CD4-positive, alpha-beta memory T cell (primary cell): ENCODE measurements at regions not wholly inside any gene's neighbourhood (a gene's known extent, or its start where the extent isn't known, plus 50 kb on each side); places are given as distances from the start of the nearest gene placed in this dataset.

ENCODE experiments used
- CTCF ChIA-PET: fragments of 350-600 bp; sonication (Branson Sonifier 250); formaldehyde crosslinking; loops from one replicate; lab custom pipeline; 2021; ENCODE audit warnings: inconsistent platforms; ENCODE audit not compliant: partially characterized antibody; lab: Charles Lee
- POLR2A ChIA-PET: fragments of 350-600 bp; sonication (Branson Sonifier 250); formaldehyde crosslinking; loops from one replicate; lab custom pipeline; 2021; ENCODE audit not compliant: partially characterized antibody; lab: Charles Lee
- DNase-seq, 5 donors: peaks; one replicate each; pipeline versions ENCODE4 v3.0.0 to v3.0.0-alpha.2; 2020 to 2022; ENCODE audit warnings: mixed read lengths in 1 of 5
- H3K27ac ChIP-seq: one replicate; pipeline ENCODE4 v1.7.0; 2013; ENCODE audit warnings: low read depth, low read length
- H3K27me3 ChIP-seq: 2 replicates; pipeline ENCODE4 v1.7.0; 2013; ENCODE audit warnings: mild to moderate bottlenecking, low read length, moderate library complexity; ENCODE audit not compliant: insufficient read depth
- H3K36me3 ChIP-seq: 2 replicates; pipeline ENCODE4 v1.7.0; 2013; ENCODE audit warnings: mild to moderate bottlenecking, low read length, moderate library complexity; ENCODE audit not compliant: insufficient read depth
- H3K4me1 ChIP-seq: 2 replicates; pipeline ENCODE4 v1.7.0; 2013; ENCODE audit warnings: mild to moderate bottlenecking, low read length, moderate library complexity; ENCODE audit not compliant: insufficient read depth
- H3K4me3 ChIP-seq, 2 donors: one replicate each; pipeline ENCODE4 v1.7.0; 2013; ENCODE audit warnings: low read length in 2 of 2, mild to moderate bottlenecking in 1 of 2
- H3K9me3 ChIP-seq, 2 donors: one replicate each; pipeline ENCODE4 v1.7.0; 2013; ENCODE audit warnings: low read length in 2 of 2, control low read depth in 1 of 2; ENCODE audit not compliant: control insufficient read depth in 1 of 2
- H3K27ac Mint-ChIP-seq, 7 donors: one replicate each; pipeline ENCODE4 v1.8.0; 2020 to 2021; ENCODE audit warnings: mixed read lengths in 7 of 7, mild to moderate bottlenecking in 6 of 7, inconsistent platforms in 3 of 7, moderate library complexity in 3 of 7
- H3K27me3 Mint-ChIP-seq, 2 donors: one replicate each; pipeline ENCODE4 v1.8.0; 2020 to 2021; ENCODE audit warnings: mixed read lengths in 2 of 2
- H3K36me3 Mint-ChIP-seq, 2 donors: one replicate each; pipeline ENCODE4 v1.8.0; 2020 to 2021; ENCODE audit warnings: mixed read lengths in 2 of 2, inconsistent platforms in 1 of 2, mild to moderate bottlenecking in 1 of 2
- H3K4me1 Mint-ChIP-seq, 4 donors: one replicate each; pipeline ENCODE4 v1.8.0; 2020 to 2021; ENCODE audit warnings: mixed read lengths in 4 of 4, mild to moderate bottlenecking in 1 of 4
- H3K4me3 Mint-ChIP-seq, 8 donors: one replicate each; pipeline ENCODE4 v1.8.0; 2020 to 2021; ENCODE audit warnings: mixed read lengths in 8 of 8, mild to moderate bottlenecking in 7 of 8, moderate library complexity in 6 of 8, inconsistent platforms in 3 of 8
- H3K9me3 Mint-ChIP-seq, 8 donors: one replicate each; pipeline ENCODE4 v1.8.0; 2020 to 2021; ENCODE audit warnings: mixed read lengths in 8 of 8, mild to moderate bottlenecking in 5 of 8, inconsistent platforms in 3 of 8, moderate library complexity in 1 of 8
- intact Hi-C: fragments of 100-400 bp; cut with micrococcal nuclease; formaldehyde crosslinking; loops from one replicate; pipeline ENCODE4 v1.15.1; 2023

GRCh38 chr21:15191342-15191741 is 126.5 kb upstream of the NRIP1 start:
- no peaks in the 10 kb centered on the region for H3K9me3 ChIP-seq

GRCh38 chr21:15192243-15192642 is 127.4 kb upstream of the NRIP1 start:
- Mint-ChIP-seq H3K9me3 (no peaks in the 10 kb centered on the region), H3K27me3 (peaks cover 3 to 4% of the 10 kb centered on the region in 2 donors), H3K36me3 (no peaks in the 10 kb centered on the region), H3K4me1 (no peaks in the 10 kb centered on the region), H3K27ac (no peak overlapping the region), H3K4me3 (no peak overlapping the region)
- H3K36me3 ChIP-seq: no peaks in the 10 kb centered on the region
- no peaks in the 10 kb centered on the region for H3K9me3 ChIP-seq
- H3K27ac ChIP-seq: no peak overlapping the region
- H3K27me3 ChIP-seq: no peaks in the 10 kb centered on the region
- no peaks in the 10 kb centered on the region for H3K4me1 ChIP-seq
- H3K4me3 ChIP-seq: no peak overlapping the region
- ChIA-PET POLR2A (no interaction called here), CTCF (no interaction called here)
- DNase-seq: no peak
- intact Hi-C loops: no loop called here

More at GRCh38 chr21:15191342-15191741, 126.5 kb upstream of the NRIP1 start:
- Histone ChIP-seq H3K27ac (no peak overlapping the region), H3K4me1 (no peaks in the 10 kb centered on the region), H3K4me3 (no peak overlapping the region), H3K36me3 (no peaks in the 10 kb centered on the region), H3K27me3 (no peaks in the 10 kb centered on the region)
- POLR2A ChIA-PET: no interaction called here
- Mint-ChIP-seq H3K9me3 (no peaks in the 10 kb centered on the region), H3K36me3 (no peaks in the 10 kb centered on the region), H3K27me3 (peaks cover 3 to 4% of the 10 kb centered on the region in 2 donors), H3K4me3 (no peak overlapping the region), H3K27ac (no peak overlapping the region), H3K4me1 (no peaks in the 10 kb centered on the region)
- CTCF ChIA-PET: no interaction called here
- intact Hi-C loops: no loop called here
- no peak for DNase-seq

GRCh38 chr21:15193937-15194336 is 129.1 kb upstream of the NRIP1 start:
- ChIA-PET POLR2A (no interaction called here), CTCF (no interaction called here)
- Mint-ChIP-seq H3K27ac (no peak overlapping the region), H3K4me1 (no peaks in the 10 kb centered on the region), H3K4me3 (no peak overlapping the region), H3K9me3 (no peaks in the 10 kb centered on the region), H3K36me3 (no peaks in the 10 kb centered on the region), H3K27me3 (peaks cover 2 to 4% of the 10 kb centered on the region in 2 donors)
- no peak overlapping the region for H3K4me3 ChIP-seq
- H3K27ac ChIP-seq: no peak overlapping the region
- no peaks in the 10 kb centered on the region for H3K27me3 ChIP-seq
- no peak for DNase-seq
- no peaks in the 10 kb centered on the region for H3K4me1 ChIP-seq
- H3K36me3 ChIP-seq: no peaks in the 10 kb centered on the region
- H3K9me3 ChIP-seq: no peaks in the 10 kb centered on the region
- intact Hi-C loops: no loop called here

- DNase-seq: no peak
- H3K27ac Mint-ChIP-seq: no peak overlapping the region
- H3K9me3 Mint-ChIP-seq: no peaks in the 10 kb centered on the region
- no peaks in the 10 kb centered on the region for H3K9me3 ChIP-seq
- POLR2A ChIA-PET: no interaction called here
- H3K36me3 ChIP-seq: no peaks in the 10 kb centered on the region
- no peaks in the 10 kb centered on the region for H3K27me3 ChIP-seq
- no peaks in the 10 kb centered on the region for H3K36me3 Mint-ChIP-seq
- CTCF ChIA-PET: no interaction called here
- peaks cover 2 to 4% of the 10 kb centered on the region in 2 donors for H3K27me3 Mint-ChIP-seq
- no peak overlapping the region for H3K27ac ChIP-seq
- H3K4me3 ChIP-seq: no peak overlapping the region
- intact Hi-C loops: no loop called here
- no peaks in the 10 kb centered on the region for H3K4me1 Mint-ChIP-seq
- H3K4me1 ChIP-seq: no peaks in the 10 kb centered on the region
- H3K4me3 Mint-ChIP-seq: no peak overlapping the region
These were observed 130.3 kb upstream of the NRIP1 start for GRCh38 chr21:15195104-15195503.

DNA sequence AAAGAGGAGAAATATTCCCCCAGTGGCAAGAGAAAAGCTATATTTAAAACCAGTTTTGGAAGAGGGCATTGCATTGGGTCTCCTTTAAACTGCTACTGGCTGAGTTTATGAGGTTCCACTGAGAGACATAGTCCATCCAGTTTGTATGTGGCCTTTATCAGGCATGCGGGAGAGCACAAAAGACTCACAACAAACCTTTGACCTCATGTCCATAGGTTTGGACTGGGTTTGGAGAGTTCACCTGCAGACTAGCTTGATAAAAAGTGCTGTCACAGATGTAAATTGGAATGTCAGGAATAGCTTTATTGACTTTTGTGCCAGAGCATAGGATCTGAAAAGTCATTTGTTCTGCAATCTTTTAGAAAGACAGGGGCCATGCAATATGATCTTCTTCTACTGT is 131.0 kb upstream of the NRIP1 start:
- H3K4me1 ChIP-seq: no peaks in the 10 kb centered on the region
- ChIA-PET POLR2A (no interaction called here), CTCF (no interaction called here)
- H3K9me3 ChIP-seq: no peaks in the 10 kb centered on the region
- Mint-ChIP-seq H3K9me3 (no peaks in the 10 kb centered on the region), H3K36me3 (no peaks in the 10 kb centered on the region), H3K27ac (no peak overlapping the region), H3K4me3 (no peak overlapping the region), H3K4me1 (no peaks in the 10 kb centered on the region), H3K27me3 (peaks cover 2% of the 10 kb centered on the region in 2 donors)
- H3K36me3 ChIP-seq: no peaks in the 10 kb centered on the region
- DNase-seq: no peak
- intact Hi-C loops: no loop called here
- no peak overlapping the region for H3K27ac ChIP-seq
- no peak overlapping the region for H3K4me3 ChIP-seq
- no peaks in the 10 kb centered on the region for H3K27me3 ChIP-seq

DNA sequence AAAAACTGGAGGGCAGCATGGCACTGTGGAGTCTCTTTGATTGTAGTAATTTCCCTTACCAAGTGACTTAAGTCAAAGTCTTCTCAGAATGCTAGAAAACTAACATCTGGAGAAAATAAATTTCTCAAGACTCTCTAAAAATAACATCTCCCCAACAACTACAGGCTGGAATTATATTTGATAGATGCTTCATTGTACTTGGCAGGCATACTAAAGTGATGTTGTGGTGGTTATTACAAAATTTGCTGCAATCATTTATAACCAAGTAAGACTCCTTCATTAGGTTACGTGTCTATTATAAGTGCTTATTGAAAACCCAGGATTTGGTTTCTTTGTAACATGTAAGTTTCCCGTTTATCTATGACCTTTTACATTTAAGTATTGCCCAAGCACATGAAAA is 132.9 kb upstream of the NRIP1 start:
- Histone ChIP-seq H3K4me3 (no peak overlapping the region), H3K4me1 (no peaks in the 10 kb centered on the region), H3K27ac (no peak overlapping the region), H3K36me3 (no peaks in the 10 kb centered on the region), H3K9me3 (no peaks in the 10 kb centered on the region), H3K27me3 (no peaks in the 10 kb centered on the region)
- Mint-ChIP-seq H3K27me3 (peaks cover 0 to 2% of the 10 kb centered on the region in 2 donors), H3K36me3 (no peaks in the 10 kb centered on the region), H3K4me3 (no peak overlapping the region), H3K9me3 (no peaks in the 10 kb centered on the region), H3K4me1 (no peaks in the 10 kb centered on the region), H3K27ac (no peak overlapping the region)
- POLR2A ChIA-PET: no interaction called here
- CTCF ChIA-PET: interaction anchor here (0.6 kb wide), 1 partner anchor 831 kb away, joined by 3 read pairs; no protein-coding TSS in a partner anchor
- intact Hi-C loops: no loop called here
- no peak for DNase-seq

DNA sequence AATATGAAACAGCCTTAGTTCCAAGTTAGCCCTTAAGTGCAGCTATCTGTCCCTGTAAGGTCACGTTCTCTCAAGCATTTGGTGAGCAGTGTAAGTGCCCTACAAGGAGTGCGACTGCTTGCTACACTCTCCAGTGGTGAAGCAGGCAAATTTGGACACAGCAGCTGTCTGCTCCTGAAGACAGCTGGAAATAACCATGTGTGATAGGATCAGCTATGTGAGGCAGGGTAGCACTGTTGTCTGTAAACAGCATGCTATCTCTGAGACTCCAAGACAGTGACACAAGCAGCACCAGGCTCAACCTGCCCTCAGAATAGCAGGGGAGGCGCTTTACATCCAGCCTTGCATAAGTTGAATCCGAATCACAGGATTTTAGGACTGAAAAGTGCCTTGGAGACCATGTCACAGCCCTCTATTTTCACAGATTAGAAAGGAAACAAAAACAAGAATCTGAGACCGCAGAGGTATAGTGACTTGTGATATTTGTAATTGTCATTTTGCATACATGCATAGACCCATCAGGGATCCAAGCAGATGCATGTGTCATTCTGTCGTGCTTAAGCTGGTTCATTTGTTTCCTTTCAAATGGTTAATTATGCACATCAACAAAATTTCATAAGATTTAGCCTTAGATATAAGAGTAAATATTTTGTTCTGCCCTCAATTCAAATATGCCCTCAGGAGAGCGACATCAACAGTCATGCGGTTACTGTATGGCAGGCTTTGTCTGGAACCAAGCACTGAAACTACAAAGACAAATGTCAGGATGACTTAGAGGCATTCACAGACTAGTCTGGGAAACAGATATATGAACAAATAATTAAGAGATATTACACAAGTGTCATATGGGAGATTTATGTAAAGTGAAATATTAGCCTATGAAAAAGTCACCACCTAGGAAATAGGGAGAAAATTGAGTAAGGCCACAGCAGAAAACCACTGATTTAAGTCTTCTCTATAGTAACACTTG is 134.9 kb upstream of the NRIP1 start:
- Mint-ChIP-seq H3K4me3 (no peak overlapping the region), H3K27me3 (no peaks in the 10 kb centered on the region), H3K9me3 (no peaks in the 10 kb centered on the region), H3K36me3 (no peaks in the 10 kb centered on the region), H3K27ac (no peak overlapping the region), H3K4me1 (no peaks in the 10 kb centered on the region)
- CTCF ChIA-PET: no interaction called here
- Histone ChIP-seq H3K9me3 (no peaks in the 10 kb centered on the region), H3K4me3 (no peak overlapping the region), H3K27me3 (no peaks in the 10 kb centered on the region), H3K27ac (no peak overlapping the region), H3K36me3 (no peaks in the 10 kb centered on the region), H3K4me1 (no peaks in the 10 kb centered on the region)
- POLR2A ChIA-PET: no interaction called here
- intact Hi-C loops: no loop called here
- no peak for DNase-seq
